IMR-90 (cell line): ENCODE measurements at regions not wholly inside any gene's neighbourhood (a gene's known extent, or its start where the extent isn't known, plus 50 kb on each side); places are given as distances from the start of the nearest gene placed in this dataset.
A peak's percentile ranks its signal among the peaks of the same experiment; 100 is the strongest.

ENCODE experiments used
- ATAC-seq: fragments of 200-7000 bp; cut with Tn5 transposase; 2 replicates; pipeline ENCODE4 v1.9.1; 2020; ENCODE audit warnings: low read depth, mild to moderate bottlenecking, moderate library complexity
- BruUV-seq: library from RNA; stranded (reverse); fragments of 400-500 nt; replicated peaks from 2 replicates; lab custom pipeline; 2021; lab: Mats Ljungman, UMichigan
- CTCF ChIA-PET: fragments of 300-600 bp; formaldehyde crosslinking; extraction: SDS; loops from one replicate; lab custom pipeline; 2021; ENCODE audit warnings: antibody characterized with exemption; lab: Yijun Ruan, JAX
- POLR2A ChIA-PET: fragments of 300-600 bp; sonication (Branson Sonifier 250); formaldehyde crosslinking; loops from one replicate; lab custom pipeline; 2022; ENCODE audit warnings: antibody characterized with exemption; ENCODE audit not compliant: unreplicated experiment; lab: Charles Lee
- DNase-seq: peaks from one replicate; pipeline ENCODE4 v3.0.0; 2013
- H2AFZ ChIP-seq: replicated peaks from 2 replicates; pipeline ENCODE3; 2013; ENCODE audit warnings: low read length, mild to moderate bottlenecking; ENCODE audit not compliant: poor library complexity
- H2AK5ac ChIP-seq: 2 replicates; pipeline ENCODE4 v1.6.1; 2013; ENCODE audit warnings: low read depth, low read length, inconsistent platforms
- H2AK9ac ChIP-seq: replicated peaks from 2 replicates; pipeline ENCODE3; 2013; ENCODE audit warnings: mild to moderate bottlenecking, low read depth, low read length, moderate library complexity; ENCODE audit not compliant: poor library complexity
- H2BK120ac ChIP-seq: 2 replicates; pipeline ENCODE4 v1.6.1; 2013; ENCODE audit warnings: low read depth, low read length, inconsistent platforms
- H2BK15ac ChIP-seq: 3 replicates; pipeline ENCODE4 v1.6.1; 2013; ENCODE audit warnings: low read depth, low read length, inconsistent platforms
- H2BK20ac ChIP-seq: 2 replicates; pipeline ENCODE4 v1.6.1; 2013; ENCODE audit warnings: low read depth, mild to moderate bottlenecking, inconsistent platforms, low read length, moderate library complexity
- H2BK5ac ChIP-seq: 2 replicates; pipeline ENCODE4 v1.6.1; 2013; ENCODE audit warnings: mild to moderate bottlenecking, low read depth, low read length, inconsistent platforms; ENCODE audit not compliant: poor library complexity, severe bottlenecking
- H3K14ac ChIP-seq: replicated peaks from 2 replicates; pipeline ENCODE4 v1.6.1; 2013; ENCODE audit warnings: low read depth, low read length, inconsistent platforms
- H3K18ac ChIP-seq: 2 replicates; pipeline ENCODE4 v1.6.1; 2013; ENCODE audit warnings: low read depth, low read length, control low read depth
- H3K23ac ChIP-seq: 2 replicates; pipeline ENCODE4 v1.6.1; 2013; ENCODE audit warnings: low read depth, low read length, inconsistent platforms
- H3K27ac ChIP-seq: 2 replicates; pipeline ENCODE4 v1.5.1; 2013; ENCODE audit warnings: mild to moderate bottlenecking, control low read depth, low read length; ENCODE audit not compliant: insufficient read depth
- H3K27me3 ChIP-seq: 2 replicates; pipeline ENCODE4 v1.6.1; 2013; ENCODE audit warnings: low read length; ENCODE audit not compliant: control insufficient read depth, insufficient read depth
- H3K36me3 ChIP-seq: 2 replicates; pipeline ENCODE4 v1.6.1; 2013; ENCODE audit warnings: low read length, mixed read lengths; ENCODE audit not compliant: control insufficient read depth, insufficient read depth
- H3K4ac ChIP-seq: 2 replicates; pipeline ENCODE4 v1.6.1; 2013; ENCODE audit warnings: low read depth, low read length, inconsistent platforms
- H3K4me1 ChIP-seq: 2 replicates; pipeline ENCODE4 v1.6.1; 2013; ENCODE audit warnings: low read length, mixed read lengths; ENCODE audit not compliant: control insufficient read depth, insufficient read depth
- H3K4me2 ChIP-seq: 2 replicates; pipeline ENCODE4 v1.6.1; 2013; ENCODE audit warnings: low read depth, mild to moderate bottlenecking, control low read depth, low read length, moderate library complexity
- H3K4me3 ChIP-seq: 2 replicates; pipeline ENCODE4 v1.5.1; 2013; ENCODE audit warnings: low read depth, mild to moderate bottlenecking, control low read depth, low read length, moderate library complexity; ENCODE audit not compliant: insufficient read depth
- H3K56ac ChIP-seq: 2 replicates; pipeline ENCODE4 v1.6.1; 2013; ENCODE audit warnings: low read length, inconsistent platforms; ENCODE audit not compliant: insufficient read depth; ENCODE audit errors: extremely low read depth
- H3K79me1 ChIP-seq, 2 experiments: 2 replicates each; pipeline ENCODE4 v1.6.1; 2013; ENCODE audit warnings: low read length in 2 of 2, inconsistent platforms in 1 of 2, low read depth in 1 of 2
- H3K9ac ChIP-seq: 2 replicates; pipeline ENCODE4 v1.6.1; 2013; ENCODE audit warnings: low read depth, low read length, control low read depth
- H3K9me1 ChIP-seq: 2 replicates; pipeline ENCODE4 v1.6.1; 2013; ENCODE audit warnings: low read length, inconsistent platforms; ENCODE audit not compliant: insufficient read depth
- H3K9me3 ChIP-seq: 2 replicates; pipeline ENCODE4 v1.6.1; 2013; ENCODE audit warnings: low read length; ENCODE audit not compliant: control insufficient read depth, insufficient read depth
- H4K20me1 ChIP-seq: 2 replicates; pipeline ENCODE4 v1.6.1; 2013; ENCODE audit warnings: low read length, inconsistent platforms; ENCODE audit not compliant: insufficient read depth
- H4K5ac ChIP-seq: 2 replicates; pipeline ENCODE4 v1.6.1; 2013; ENCODE audit warnings: mild to moderate bottlenecking, low read depth, low read length, control low read depth
- H4K8ac ChIP-seq, 2 experiments: 2 replicates each; pipeline ENCODE4 v1.6.1; 2013; ENCODE audit warnings: low read depth in 2 of 2, low read length in 2 of 2, control low read depth in 1 of 2, inconsistent platforms in 1 of 2
- H4K91ac ChIP-seq: 2 replicates; pipeline ENCODE4 v1.6.1; 2013; ENCODE audit warnings: low read depth, low read length, inconsistent platforms; ENCODE audit not compliant: insufficient read depth
- BHLHE40 ChIP-seq: fragments of 150-350 bp; IDR thresholded peaks from 2 replicates; pipeline ENCODE4 v1.6.1; 2016; ENCODE audit warnings: mild to moderate bottlenecking, low read depth, low read length
- CTCF ChIP-seq: conservative IDR thresholded peaks from 2 replicates; pipeline ENCODE4 v1.5.1; 2012; ENCODE audit warnings: mild to moderate bottlenecking, low read depth, low read length, improper control_type of control experiment
- ELK1 ChIP-seq: fragments of 150-350 bp; IDR thresholded peaks from 2 replicates; pipeline ENCODE4 v1.6.1; 2016; ENCODE audit warnings: low read depth, mild to moderate bottlenecking, low read length, moderate library complexity, borderline replicate concordance
- FOS ChIP-seq: fragments of 150-350 bp; IDR thresholded peaks from 2 replicates; pipeline ENCODE4 v1.6.1; 2016; ENCODE audit warnings: low read depth, low read length
- MAFK ChIP-seq: IDR thresholded peaks from 2 replicates; pipeline ENCODE4 v1.6.1; 2012; ENCODE audit warnings: low read depth, low read length, improper control_type of control experiment
- MXI1 ChIP-seq: IDR thresholded peaks from 2 replicates; pipeline ENCODE4 v1.6.1; 2012; ENCODE audit warnings: low read depth, mild to moderate bottlenecking, low read length, moderate library complexity, borderline replicate concordance
- NFE2L2 ChIP-seq: fragments of 150-350 bp; IDR thresholded peaks from 2 replicates; pipeline ENCODE4 v1.6.1; 2016; ENCODE audit warnings: low read depth, mild to moderate bottlenecking, low read length
- RCOR1 ChIP-seq: IDR thresholded peaks from 2 replicates; pipeline ENCODE4 v1.6.1; 2012; ENCODE audit warnings: mild to moderate bottlenecking, low read length, improper control_type of control experiment; ENCODE audit not compliant: insufficient replicate concordance
- RFX5 ChIP-seq: IDR thresholded peaks from 2 replicates; pipeline ENCODE4 v1.8.0; 2012; ENCODE audit warnings: low read depth, mild to moderate bottlenecking, low read length, moderate library complexity
- USF2 ChIP-seq: fragments of 150-350 bp; IDR thresholded peaks from 2 replicates; pipeline ENCODE4 v1.6.1; 2017; ENCODE audit warnings: mild to moderate bottlenecking, antibody characterized with exemption, low read length, low read depth
- WGBS, 2 experiments: methylation state at CpG; one replicate each; pipeline versions ENCODE4 v1.1.5 to v1.1.7; 2013; ENCODE audit warnings: missing lambda C conversion rate in 2 of 2; ENCODE audit not compliant: insufficient read length in 1 of 2; ENCODE audit errors: extremely low coverage in 2 of 2; 5-methylcytosine and 5-hydroxymethylcytosine counted together
- dilution Hi-C: fragments of 300-500 bp; cut with HindIII; formaldehyde crosslinking; loops from one replicate; pipeline ENCODE4 v1.14.3; 2018; ENCODE audit warnings: low sequenced_read_pairs; ENCODE audit not compliant: unreplicated experiment
- in situ Hi-C: fragments of 300-500 bp; cut with MboI; formaldehyde crosslinking; loops from 3 replicates; pipeline ENCODE4 v1.14.3; 2019; ENCODE audit warnings: low sequenced_read_pairs, inconsistent platforms, mixed read lengths
- intact Hi-C: fragments of 100-400 bp; cut with micrococcal nuclease; formaldehyde crosslinking; loops from 2 replicates; pipeline ENCODE4 v1.10.0; 2022

- TF ChIP-seq RFX5 = no peak
Measured at GRCh38 chr2:190791347-190791975, 89.2 kb upstream of the GLS start (continued).

DNA sequence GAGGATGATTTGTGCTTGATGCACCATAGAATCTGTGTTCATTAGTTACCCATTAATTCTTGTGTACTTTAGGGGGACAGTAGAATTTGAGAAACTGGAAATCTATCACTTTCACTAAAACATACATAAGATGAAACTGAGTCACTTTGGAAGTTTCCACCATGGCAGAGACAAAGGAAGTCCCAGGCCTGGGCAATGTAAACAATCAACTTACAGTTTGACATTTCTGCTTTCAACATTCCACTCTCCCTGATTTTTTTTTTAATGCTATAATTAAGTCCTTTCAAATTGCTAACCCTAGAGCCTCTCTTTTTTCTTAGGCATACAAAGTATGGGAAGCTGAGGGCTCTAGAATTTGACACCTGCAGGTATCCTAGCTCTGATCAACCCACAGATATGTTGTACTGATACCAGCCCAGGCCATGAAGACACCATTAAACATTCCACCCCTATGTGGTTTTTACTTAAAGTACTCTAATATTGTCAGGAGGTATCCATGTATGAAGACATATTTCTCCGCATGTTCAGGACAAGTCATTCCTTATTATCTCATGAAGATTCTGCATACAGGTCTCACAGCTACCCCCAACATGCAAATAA lies 88.5 kb upstream of the GLS start:
- H3K9ac ChIP-seq = no peak overlapping the region
- ChIA-PET CTCF (no interaction called here), POLR2A (no interaction called here)
- DNase-seq = peak; percentile 26
- H2BK20ac ChIP-seq = peak overlapping the region; percentile 23; the same call in 1 of the 2 replicates
- dilution Hi-C loops = no loop called here
- intact Hi-C loops = no loop called here
- ATAC-seq = peak; percentile 63
- H3K9me1 ChIP-seq = peaks cover 6% of the 10 kb centered on the region; the same call in 1 of the 2 replicates
- BruUV-seq = no TSS peak
- peak overlapping the region; percentile 45; the same call in 1 of the 2 replicates for H3K14ac ChIP-seq
- in situ Hi-C loops = loop anchor here (25.0 kb wide), 1 partner anchor 345 kb away; no protein-coding TSS in a partner anchor
- H2BK5ac ChIP-seq = peak overlapping the region; percentile 42
- no peaks in the 10 kb centered on the region for H3K27me3 ChIP-seq
- H3K36me3 ChIP-seq = no peaks in the 10 kb centered on the region
- no peak overlapping the region for H2AK5ac ChIP-seq
- peak overlapping the region; percentile 4; the same call in 1 of the 2 replicates for H3K4ac ChIP-seq
- H3K56ac ChIP-seq = no peak overlapping the region; the same call in 1 of the 2 replicates
- no peak overlapping the region for H4K91ac ChIP-seq
- peaks cover 6% of the 10 kb centered on the region for H3K4me1 ChIP-seq
- peak overlapping the region; percentile 55 for H3K4me2 ChIP-seq
- H4K8ac ChIP-seq = no peak overlapping the region; a peak in 1 of 4 replicates
- H4K5ac ChIP-seq = no peak overlapping the region
- peak overlapping the region; percentile 9; the same call in 1 of the 2 replicates for H2BK120ac ChIP-seq
- no peaks in the 10 kb centered on the region for H4K20me1 ChIP-seq
- no peak overlapping the region for H2AFZ ChIP-seq
- H3K23ac ChIP-seq = no peak overlapping the region
- TF ChIP-seq RCOR1 = no peak
- TF ChIP-seq MXI1 = no peak
- TF ChIP-seq RFX5 = no peak
- no peak for TF ChIP-seq MAFK
- TF ChIP-seq FOS = no peak
- no peak for TF ChIP-seq CTCF
- no peak for TF ChIP-seq NFE2L2
- no peak for TF ChIP-seq ELK1
- no peak for TF ChIP-seq BHLHE40
- TF ChIP-seq USF2 = no peak
- no peaks in the 10 kb centered on the region for H3K9me3 ChIP-seq
- no peak overlapping the region for H2AK9ac ChIP-seq
- H3K27ac ChIP-seq = no peak overlapping the region; the same call in 1 of the 2 replicates
- no CpG with 5 or more reads among the region's 1 CpG for WGBS, 2 experiments
- H2BK15ac ChIP-seq = 0 out of 3 replicates have a peak overlapping the region, but pooled peaks have one; percentile 29
- no peaks in the 10 kb centered on the region for H3K79me1 ChIP-seq
- H3K18ac ChIP-seq = peak overlapping the region; percentile 52; the same call in 1 of the 2 replicates
- no peak overlapping the region for H3K4me3 ChIP-seq
